Right ventricle myocardium superior (tissue), 1 donor: ENCODE measurements at regions not wholly inside any gene's neighbourhood (a gene's known extent, or its start where the extent isn't known, plus 50 kb on each side); places are given as distances from the start of the nearest gene placed in this dataset.

Experiments used
- ATAC-seq: fragments of 200-7000 bp; cut with Tn5 transposase; one replicate; pipeline ENCODE4 v1.9.1; 2020; ENCODE audit warnings: mild to moderate bottlenecking; ENCODE audit not compliant: poor library complexity
- DNase-seq: peaks from one replicate; pipeline ENCODE4 v3.0.0-alpha.2; 2020
- intact Hi-C: fragments of 100-400 bp; cut with DNase I; formaldehyde crosslinking; loops from one replicate; pipeline ENCODE4 v1.11.2; 2022
- donor health status: DM: no; HTN: yes; CAD: no; lungs with severe emphysema.

GRCh38 chr4:19772581-19772980, 479.1 kb upstream of the SLIT2 start:
- no peak for DNase-seq
- intact Hi-C loops, result no loop called here
- ATAC-seq, result no peak

DNA sequence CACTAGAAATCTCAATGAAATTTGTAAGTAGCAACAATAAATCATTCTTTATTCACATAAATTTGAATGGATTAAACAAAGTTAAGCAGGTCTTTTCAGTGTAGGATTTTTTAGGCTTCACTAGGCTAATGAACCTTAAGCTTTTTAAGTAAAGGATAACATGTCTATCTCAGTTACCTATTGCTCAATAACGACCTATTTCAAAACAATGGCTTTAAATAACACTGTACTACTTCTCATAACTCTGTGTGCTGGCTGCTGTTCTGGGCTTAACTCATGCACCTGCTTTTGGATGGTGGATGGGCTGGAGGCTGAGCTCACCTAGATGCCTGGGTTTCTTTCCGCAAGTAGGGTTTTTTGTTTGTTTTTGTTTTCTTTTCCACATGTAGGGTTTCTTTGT, 495.0 kb upstream of the SLIT2 start:
- ATAC-seq, result no peak
- intact Hi-C loops, result no loop called here
- no peak for DNase-seq

DNA sequence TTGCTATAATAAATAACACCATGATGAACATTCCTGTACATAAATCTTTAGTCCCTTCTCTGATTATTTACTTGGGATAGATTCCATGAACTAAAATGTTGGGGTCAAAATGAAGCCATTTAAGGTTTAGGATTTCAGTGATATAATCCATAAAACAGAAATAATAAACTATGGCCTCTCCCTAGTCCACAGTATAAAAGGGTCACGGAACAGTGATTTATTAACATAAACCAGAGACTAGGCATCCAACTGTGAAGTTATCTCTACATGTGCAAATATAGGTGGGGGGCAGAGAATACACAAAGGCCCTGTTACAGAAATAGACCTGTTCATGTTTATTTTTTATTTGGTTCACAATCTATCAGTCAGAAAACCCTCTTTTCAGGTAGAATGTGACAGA, 499.1 kb upstream of the SLIT2 start:
- DNase-seq (no peak), ATAC-seq (no peak)
- intact Hi-C loops, result no loop called here

GRCh38 chr4:19748519-19749479, 502.9 kb upstream of the SLIT2 start:
- DNase-seq (no peak), ATAC-seq (peak; percentile 88)
- intact Hi-C loops, result no loop called here

DNA sequence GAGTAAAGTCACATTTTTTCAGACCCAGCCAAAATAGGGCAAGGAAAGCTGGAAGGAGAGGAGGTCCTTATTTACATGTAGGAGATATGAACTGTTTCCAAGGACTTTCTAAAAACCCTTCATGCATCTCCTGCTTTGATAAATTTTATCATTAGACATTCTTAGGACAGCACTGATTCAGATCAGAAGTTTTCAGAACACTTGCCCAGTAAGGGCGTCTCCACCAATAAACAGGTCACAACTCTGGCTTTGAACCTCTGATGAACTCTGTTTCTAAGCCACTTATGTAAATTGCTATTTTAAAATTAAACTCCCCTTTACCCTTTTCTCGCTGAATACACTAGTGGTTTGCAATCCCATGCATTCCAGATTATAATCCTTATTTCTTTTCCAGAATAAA, 505.3 kb upstream of the SLIT2 start:
- DNase-seq, result no peak
- intact Hi-C loops, result no loop called here
- no peak for ATAC-seq

DNA sequence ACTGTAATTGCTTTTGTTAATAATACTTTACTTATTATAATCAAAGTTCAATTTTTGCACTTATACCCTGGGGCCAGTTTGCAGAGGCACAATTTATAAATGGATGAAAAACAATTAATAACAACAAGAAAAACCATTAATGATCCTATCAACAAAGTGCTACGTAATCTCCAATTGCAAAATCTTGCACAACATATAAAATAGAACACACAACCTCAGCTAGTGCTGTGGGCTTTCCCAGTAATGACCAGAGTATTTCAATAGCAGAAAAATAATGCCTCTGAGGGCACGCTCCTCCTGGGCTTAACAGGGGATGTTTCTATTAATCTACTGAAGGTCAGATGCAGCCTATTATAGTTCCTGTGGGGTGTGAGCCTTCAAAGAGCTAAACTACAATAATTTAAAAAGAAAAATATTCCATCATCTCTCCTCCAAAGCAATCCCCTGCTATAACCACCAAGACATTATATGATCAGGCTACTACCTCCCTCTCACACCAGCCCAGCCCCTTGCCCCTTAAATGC, 508.5 kb upstream of the SLIT2 start:
- ATAC-seq, result no peak
- intact Hi-C loops, result no loop called here
- no peak for DNase-seq

- no peak for ATAC-seq
Observed at GRCh38 chr4:19739101-19739651, 512.5 kb upstream of the SLIT2 start.

DNA sequence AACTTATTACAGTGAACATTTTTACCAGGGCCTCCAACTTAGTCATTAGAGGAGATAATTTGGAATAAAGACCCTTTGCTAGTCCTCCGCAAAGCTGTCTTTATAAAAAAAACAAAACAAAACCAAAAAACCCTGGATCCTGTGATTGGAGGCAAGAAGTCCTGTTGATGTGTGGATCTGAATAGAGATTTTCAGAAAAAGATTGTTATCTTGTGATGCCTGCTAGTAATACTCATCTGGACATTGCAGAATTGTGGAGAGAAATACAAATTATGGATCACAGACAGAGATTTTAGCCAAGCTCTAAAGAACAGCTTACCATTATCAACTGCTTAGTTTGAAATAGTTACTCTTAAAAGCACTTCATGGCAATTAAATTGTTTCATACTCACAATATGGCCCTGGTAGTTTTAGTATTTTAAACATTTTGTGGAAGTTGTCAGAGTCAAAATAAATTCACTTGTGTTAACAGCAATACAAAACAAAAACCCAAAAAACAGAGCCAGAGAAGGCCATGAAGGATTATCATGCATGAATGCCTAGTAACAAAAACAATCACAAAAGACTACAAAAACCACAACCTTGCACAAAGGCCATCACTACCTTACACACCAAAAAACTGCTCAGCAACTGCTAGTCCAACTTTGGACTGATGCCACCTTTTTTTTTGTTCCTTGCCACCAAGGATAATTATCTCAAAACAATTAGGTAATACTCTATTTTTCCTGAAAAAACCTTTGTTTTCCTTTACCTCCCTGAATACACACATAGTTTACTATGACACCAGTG, 514.5 kb upstream of the SLIT2 start:
- DNase-seq (no peak), ATAC-seq (no peak)
- intact Hi-C loops, result no loop called here

More at GRCh38 chr4:19739101-19739651, 512.5 kb upstream of the SLIT2 start:
- DNase-seq, result no peak
- intact Hi-C loops, result no loop called here

GRCh38 chr4:19735012-19735411, 516.7 kb upstream of the SLIT2 start:
- intact Hi-C loops, result no loop called here
- DNase-seq, result no peak

GRCh38 chr4:19729886-19730651, 521.6 kb upstream of the SLIT2 start:
- DNase-seq (no peak), ATAC-seq (no peak)
- intact Hi-C loops, result no loop called here

More at GRCh38 chr4:19735012-19735411, 516.7 kb upstream of the SLIT2 start:
- no peak for ATAC-seq

DNA sequence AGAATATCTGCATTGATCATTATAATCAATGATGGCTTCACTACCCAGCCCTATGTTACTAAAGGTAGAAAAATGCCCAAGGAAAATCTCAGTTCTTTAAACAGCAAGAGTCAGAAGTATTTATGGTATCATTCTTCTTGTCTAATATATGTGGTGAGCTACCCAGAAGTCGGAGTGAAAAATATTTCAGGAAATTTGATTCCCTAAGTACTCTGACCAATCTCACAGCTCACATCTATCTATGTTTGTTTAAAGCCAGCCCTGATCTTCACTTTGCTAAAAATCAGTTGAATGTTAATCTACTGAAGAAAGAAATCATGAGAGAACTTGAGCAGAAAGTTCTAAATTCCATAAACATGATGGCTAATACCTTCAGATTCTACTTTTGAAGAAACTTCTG, 522.9 kb upstream of the SLIT2 start:
- DNase-seq, result no peak
- intact Hi-C loops, result no loop called here
- no peak for ATAC-seq

DNA sequence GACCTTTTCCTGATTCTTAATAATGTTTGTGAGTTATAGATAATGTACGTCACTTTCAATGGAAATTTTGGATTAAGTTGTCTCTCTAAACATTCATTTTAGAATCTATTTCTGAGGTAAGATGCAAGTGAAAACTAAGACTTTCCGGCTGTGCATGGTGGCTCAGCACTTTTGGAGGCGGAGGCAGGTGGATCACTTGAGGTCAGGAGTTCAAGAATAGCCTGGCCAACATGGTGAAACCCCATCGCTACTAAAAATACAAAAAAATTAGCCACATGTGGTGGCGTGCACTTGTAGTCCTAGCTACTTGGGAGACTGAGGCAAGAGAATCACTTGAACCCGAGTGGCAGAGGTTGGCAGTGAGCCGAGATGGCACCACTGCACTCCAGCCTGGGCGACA, 524.6 kb upstream of the SLIT2 start:
- ATAC-seq (no peak), DNase-seq (no peak)
- intact Hi-C loops, result no loop called here

- ATAC-seq (no peak), DNase-seq (no peak)
- intact Hi-C loops, result no loop called here
Observed at GRCh38 chr4:19725130-19725529, 526.6 kb upstream of the SLIT2 start.

- ATAC-seq (no peak), DNase-seq (no peak)
- intact Hi-C loops, result no loop called here
Observed at GRCh38 chr4:19722404-19722803, 529.3 kb upstream of the SLIT2 start.

GRCh38 chr4:19721587-19721986, 530.1 kb upstream of the SLIT2 start:
- ATAC-seq, result no peak
- intact Hi-C loops, result no loop called here
- DNase-seq, result no peak

DNA sequence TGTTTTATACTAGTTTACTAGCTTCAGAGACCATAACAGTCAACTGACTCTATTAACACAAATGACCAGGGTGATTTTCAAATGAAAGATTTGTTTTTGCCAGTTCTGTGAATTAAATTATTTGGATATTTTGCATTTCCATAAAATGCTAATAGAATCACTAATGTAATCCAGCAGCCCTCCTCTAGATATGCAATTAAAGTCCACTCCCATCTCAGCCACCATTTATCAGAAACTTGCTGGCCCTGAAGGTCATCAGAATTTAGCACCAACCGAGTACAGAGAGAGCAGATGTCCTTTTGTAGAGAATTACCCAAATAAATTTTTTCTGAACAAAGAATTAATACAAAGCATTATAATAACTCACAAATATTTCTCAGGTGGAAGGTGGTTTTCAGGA, 531.1 kb upstream of the SLIT2 start:
- intact Hi-C loops, result no loop called here
- ATAC-seq, result no peak
- DNase-seq, result no peak

- no peak for ATAC-seq
- DNase-seq, result no peak
- intact Hi-C loops, result no loop called here
Observed at GRCh38 chr4:19720190-19720589, 531.5 kb upstream of the SLIT2 start.

DNA sequence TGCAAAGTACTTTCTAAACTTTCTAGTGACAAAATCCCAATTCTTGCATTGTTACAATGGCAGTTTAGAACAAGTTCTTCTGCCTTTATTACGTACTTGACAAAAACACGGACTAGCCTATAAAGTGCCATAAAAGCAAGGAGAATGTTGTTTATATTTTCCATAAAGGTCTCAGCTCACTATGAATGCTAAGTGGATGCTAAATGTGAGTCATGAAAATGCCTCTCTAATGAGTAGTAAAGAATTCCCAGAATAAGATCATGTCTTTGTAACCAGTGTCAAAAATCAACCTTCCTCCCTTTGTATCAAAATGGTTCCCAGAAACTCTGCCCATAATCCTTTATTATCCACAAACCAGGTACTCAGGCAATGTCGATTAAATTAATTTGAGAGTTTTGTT, 539.8 kb upstream of the SLIT2 start:
- no peak for DNase-seq
- no peak for ATAC-seq
- intact Hi-C loops, result no loop called here

DNA sequence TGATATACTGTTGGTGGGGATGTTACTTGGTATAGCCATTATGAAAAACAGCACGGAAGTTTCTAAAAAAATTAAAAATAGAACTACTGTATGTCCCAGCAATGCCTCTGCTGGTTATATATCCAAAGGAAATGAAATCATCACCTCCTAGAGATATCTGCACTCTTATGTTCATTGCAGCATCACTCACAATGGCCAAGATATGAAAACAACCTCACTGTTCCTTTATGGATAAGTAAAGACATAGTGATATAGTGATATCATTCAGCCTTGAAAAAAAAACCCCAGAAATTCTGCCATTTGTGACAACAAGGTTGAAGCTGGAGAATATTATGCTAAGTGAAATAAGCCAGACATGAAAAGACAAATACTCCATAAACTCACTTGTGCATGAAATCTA, 543.8 kb upstream of the SLIT2 start:
- intact Hi-C loops, result no loop called here
- ATAC-seq, result no peak
- no peak for DNase-seq
